HG03432 (cell line): ENCODE measurements at regions not wholly inside any gene's neighbourhood (a gene's known extent, or its start where the extent isn't known, plus 50 kb on each side); places are given as distances from the start of the nearest gene placed in this dataset.

ENCODE experiments used
- ATAC-seq: cut with Tn5 transposase; IDR thresholded peaks from one replicate; pipeline ENCODE4 v1.9.1; 2021; ENCODE audit warnings: mild to moderate bottlenecking, moderate library complexity; ENCODE audit not compliant: unreplicated experiment

- no peak for ATAC-seq
Observed at GRCh38 chr9:103377667-103378066, 382.5 kb downstream of the CYLC2 start.

GRCh38 chr9:103397868-103398600 is 402.9 kb downstream of the CYLC2 start:
- ATAC-seq = peak; percentile 99

- no peak for ATAC-seq
Observed at GRCh38 chr9:103399535-103399934, 404.4 kb downstream of the CYLC2 start.

GRCh38 chr9:103407260-103407659 is 412.1 kb downstream of the CYLC2 start:
- no peak for ATAC-seq

GRCh38 chr9:103410059-103410458 is 414.9 kb downstream of the CYLC2 start:
- no peak for ATAC-seq

- no peak for ATAC-seq
Observed at GRCh38 chr9:103427696-103428095, 432.6 kb downstream of the CYLC2 start.

GRCh38 chr9:103430469-103430868 is 435.3 kb downstream of the CYLC2 start:
- no peak for ATAC-seq

GRCh38 chr9:103431809-103432208 is 436.7 kb downstream of the CYLC2 start:
- ATAC-seq = no peak

- no peak for ATAC-seq
Observed at GRCh38 chr9:103444176-103444575, 449.0 kb downstream of the CYLC2 start.

GRCh38 chr9:103458826-103459225 is 463.7 kb downstream of the CYLC2 start:
- no peak for ATAC-seq

GRCh38 chr9:103471241-103471640 is 476.1 kb downstream of the CYLC2 start:
- no peak for ATAC-seq

- ATAC-seq = no peak
Observed at GRCh38 chr9:103474156-103474555, 479.0 kb downstream of the CYLC2 start.

GRCh38 chr9:103483471-103484096 is 488.5 kb downstream of the CYLC2 start:
- ATAC-seq = no peak

GRCh38 chr9:103485138-103485537 is 490.0 kb downstream of the CYLC2 start:
- ATAC-seq = no peak

GRCh38 chr9:103514767-103515166 is 519.6 kb downstream of the CYLC2 start:
- ATAC-seq = no peak

- no peak for ATAC-seq
Observed at GRCh38 chr9:103522409-103522808, 527.3 kb downstream of the CYLC2 start.

GRCh38 chr9:103530934-103531333 is 535.8 kb downstream of the CYLC2 start:
- no peak for ATAC-seq

GRCh38 chr9:103533318-103533717 is 538.2 kb downstream of the CYLC2 start:
- ATAC-seq = no peak

- no peak for ATAC-seq
Observed at GRCh38 chr9:103537426-103537825, 542.3 kb downstream of the CYLC2 start.

- ATAC-seq = no peak
Observed at GRCh38 chr9:103545260-103545659, 548.8 kb upstream of the SMC2 start.

- ATAC-seq = no peak
Observed at GRCh38 chr9:103552712-103553111, 541.4 kb upstream of the SMC2 start.

GRCh38 chr9:103574056-103574455 is 520.1 kb upstream of the SMC2 start:
- ATAC-seq = no peak

- ATAC-seq = no peak
Observed at GRCh38 chr9:103586721-103587120, 507.4 kb upstream of the SMC2 start.
